ENCODE measurements at regions not wholly inside any gene's neighbourhood (a gene's known extent, or its start where the extent isn't known, plus 50 kb on each side); places are given as distances from the start of the nearest gene placed in this dataset.

DNA sequence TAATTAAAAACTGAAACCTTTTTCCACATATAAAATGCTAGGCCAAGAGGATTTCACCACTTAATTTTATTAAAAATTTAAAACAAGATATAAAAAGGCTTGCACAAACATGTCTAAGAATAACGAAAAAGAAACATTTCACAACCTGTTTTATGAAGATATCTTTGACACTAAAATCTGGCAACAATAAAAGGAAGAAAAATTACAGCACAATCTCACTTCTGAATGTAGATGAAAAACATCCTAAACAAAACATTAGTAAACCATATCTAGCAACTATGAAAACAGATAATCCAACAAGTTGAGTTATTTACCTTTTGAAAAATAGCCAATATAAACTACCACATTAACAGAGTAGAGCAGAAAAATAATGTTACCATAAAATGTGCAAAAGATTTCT is 185.4 kb upstream of the MMADHC start:
- no peaks in the 10 kb centered on the region for H3K36me3 ChIP-seq
- no peak overlapping the region for H3K4me3 ChIP-seq
- DNase-seq (ENCODE audit: low read depth in 1 of 2, low spot score in 1 of 2): no peak
- H3K27ac ChIP-seq: no peak overlapping the region
- TF ChIP-seq, protein P1, sequence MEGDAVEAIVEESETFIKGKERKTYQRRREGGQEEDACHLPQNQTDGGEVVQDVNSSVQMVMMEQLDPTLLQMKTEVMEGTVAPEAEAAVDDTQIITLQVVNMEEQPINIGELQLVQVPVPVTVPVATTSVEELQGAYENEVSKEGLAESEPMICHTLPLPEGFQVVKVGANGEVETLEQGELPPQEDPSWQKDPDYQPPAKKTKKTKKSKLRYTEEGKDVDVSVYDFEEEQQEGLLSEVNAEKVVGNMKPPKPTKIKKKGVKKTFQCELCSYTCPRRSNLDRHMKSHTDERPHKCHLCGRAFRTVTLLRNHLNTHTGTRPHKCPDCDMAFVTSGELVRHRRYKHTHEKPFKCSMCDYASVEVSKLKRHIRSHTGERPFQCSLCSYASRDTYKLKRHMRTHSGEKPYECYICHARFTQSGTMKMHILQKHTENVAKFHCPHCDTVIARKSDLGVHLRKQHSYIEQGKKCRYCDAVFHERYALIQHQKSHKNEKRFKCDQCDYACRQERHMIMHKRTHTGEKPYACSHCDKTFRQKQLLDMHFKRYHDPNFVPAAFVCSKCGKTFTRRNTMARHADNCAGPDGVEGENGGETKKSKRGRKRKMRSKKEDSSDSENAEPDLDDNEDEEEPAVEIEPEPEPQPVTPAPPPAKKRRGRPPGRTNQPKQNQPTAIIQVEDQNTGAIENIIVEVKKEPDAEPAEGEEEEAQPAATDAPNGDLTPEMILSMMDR (IDR thresholded peaks at IDR 0.05; ENCODE audit: low read depth, low read length): no peak
- no peaks in the 10 kb centered on the region for H3K27me3 ChIP-seq
- no peaks in the 10 kb centered on the region for H3K4me1 ChIP-seq (ENCODE audit: low read depth)
- H3K9me3 ChIP-seq (ENCODE audit: low read depth): no peaks in the 10 kb centered on the region

DNA sequence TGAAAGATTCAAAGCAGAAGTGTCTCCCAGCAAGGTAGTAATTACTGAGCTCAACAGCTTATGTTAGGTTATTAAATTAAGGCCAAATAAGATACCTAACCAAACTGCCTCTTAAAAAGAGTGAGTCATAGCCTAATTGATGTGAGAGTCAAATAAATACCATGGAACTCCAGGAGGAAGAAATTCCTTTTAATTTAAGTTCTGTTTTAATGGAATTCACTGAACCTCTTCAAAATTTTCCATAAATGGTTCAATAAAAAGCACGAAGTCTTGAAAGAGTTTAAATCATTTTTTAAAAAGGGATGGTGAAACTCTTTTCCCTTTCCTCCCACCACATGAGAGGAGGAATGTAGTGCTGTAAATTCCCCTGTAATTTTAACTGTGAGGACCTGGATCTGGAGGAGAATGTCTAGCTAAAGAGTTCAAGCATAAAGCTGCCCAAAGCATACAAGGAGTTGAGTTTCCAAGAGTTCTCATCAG is 180.8 kb upstream of the MMADHC start:
- Histone ChIP-seq H3K4me3 (no peak overlapping the region), H3K9me3 (ENCODE audit: low read depth) (no peaks in the 10 kb centered on the region), H3K36me3 (no peaks in the 10 kb centered on the region), H3K27me3 (no peaks in the 10 kb centered on the region), H3K4me1 (ENCODE audit: low read depth) (no peaks in the 10 kb centered on the region), H3K27ac (no peak overlapping the region)
- peak in 1 of 2 donors; percentile 10 for DNase-seq (ENCODE audit: low read depth in 1 of 2, low spot score in 1 of 2)
- TF ChIP-seq, protein P1 (IDR thresholded peaks at IDR 0.05; ENCODE audit: low read depth, low read length): no peak

- H3K27ac ChIP-seq: no peak overlapping the region
These were observed 180.0 kb upstream of the MMADHC start for GRCh38 chr2:149767516-149767974.

DNA sequence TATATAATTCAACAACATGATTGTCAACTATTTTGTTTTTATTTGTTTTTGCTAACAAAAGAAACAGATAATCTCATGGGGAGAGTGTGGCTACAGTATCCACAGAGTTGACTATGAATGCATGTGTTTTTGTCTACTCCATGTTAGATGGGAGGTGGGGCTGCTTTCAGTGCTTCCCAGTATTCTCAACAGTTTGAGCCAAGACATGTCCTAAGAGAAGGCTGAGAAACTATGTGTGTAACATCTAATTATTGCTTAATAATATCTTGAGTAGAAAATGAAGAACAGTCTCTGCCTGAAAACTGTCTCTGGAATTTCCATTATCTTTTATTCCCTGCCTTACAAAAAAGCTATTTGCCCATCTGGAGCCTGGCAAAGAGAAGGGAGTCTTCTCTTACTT is 178.8 kb upstream of the MMADHC start:
- DNase-seq (ENCODE audit: low read depth in 1 of 2, low spot score in 1 of 2): peak in 1 of 2 donors; percentile 66
- TF ChIP-seq, protein P1 (IDR thresholded peaks at IDR 0.05; ENCODE audit: low read depth, low read length): no peak
- Histone ChIP-seq H3K27me3 (no peaks in the 10 kb centered on the region), H3K4me1 (ENCODE audit: low read depth) (no peaks in the 10 kb centered on the region), H3K9me3 (ENCODE audit: low read depth) (no peaks in the 10 kb centered on the region), H3K27ac (no peak overlapping the region), H3K36me3 (no peaks in the 10 kb centered on the region), H3K4me3 (no peak overlapping the region)

More at GRCh38 chr2:149767516-149767974, 180.0 kb upstream of the MMADHC start:
- Histone ChIP-seq H3K36me3 (no peaks in the 10 kb centered on the region), H3K9me3 (ENCODE audit: low read depth) (no peaks in the 10 kb centered on the region), H3K4me3 (no peak overlapping the region), H3K27me3 (no peaks in the 10 kb centered on the region), H3K4me1 (ENCODE audit: low read depth) (no peaks in the 10 kb centered on the region)
- TF ChIP-seq, protein P1 (IDR thresholded peaks at IDR 0.05; ENCODE audit: low read depth, low read length): no peak
- DNase-seq (ENCODE audit: low read depth in 1 of 2, low spot score in 1 of 2): peak; percentile 2 to 53

GRCh38 chr2:149765636-149766035 is 178.1 kb upstream of the MMADHC start:
- TF ChIP-seq, protein P1 (IDR thresholded peaks at IDR 0.05; ENCODE audit: low read depth, low read length): no peak
- Histone ChIP-seq H3K27ac (no peak overlapping the region), H3K27me3 (no peaks in the 10 kb centered on the region), H3K36me3 (no peaks in the 10 kb centered on the region), H3K4me1 (ENCODE audit: low read depth) (no peaks in the 10 kb centered on the region), H3K9me3 (ENCODE audit: low read depth) (no peaks in the 10 kb centered on the region), H3K4me3 (no peak overlapping the region)
- no peak for DNase-seq (ENCODE audit: low read depth in 1 of 2, low spot score in 1 of 2)
